Activated CD4-positive, CD25-positive, alpha-beta regulatory T cell treated with anti-CD3 and anti-CD28 coated beads, Interleukin-2, amount 50 U/mL, for 16 hours (primary cell): ENCODE measurements at regions not wholly inside any gene's neighbourhood (a gene's known extent, or its start where the extent isn't known, plus 50 kb on each side); places are given as distances from the start of the nearest gene placed in this dataset.

Experiments used
- DNase-seq: peaks from one replicate; pipeline ENCODE4 v3.0.0-alpha.2; 2020; ENCODE audit warnings: low read depth, low spot score

DNA sequence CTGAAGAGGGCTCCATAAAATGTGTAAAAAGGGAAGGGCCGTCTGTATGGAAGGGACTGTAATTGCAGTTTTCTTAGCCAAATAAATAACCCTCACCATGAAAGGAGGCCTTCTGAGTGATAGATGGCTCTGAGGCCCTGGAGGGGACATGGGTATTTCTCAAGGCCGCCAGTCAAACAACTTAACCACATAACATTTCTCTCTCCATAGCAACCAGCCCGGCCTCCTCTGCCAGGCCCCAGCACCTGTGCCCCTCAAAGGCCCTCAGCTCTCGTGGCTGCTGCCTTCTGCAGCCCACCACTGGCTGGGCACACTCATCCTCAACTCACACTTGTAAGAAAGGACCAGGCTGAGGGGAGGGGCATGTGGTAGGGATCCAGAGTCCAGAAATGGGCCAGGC is 57.0 kb upstream of the GJB5 start:
- DNase-seq, result no peak

DNA sequence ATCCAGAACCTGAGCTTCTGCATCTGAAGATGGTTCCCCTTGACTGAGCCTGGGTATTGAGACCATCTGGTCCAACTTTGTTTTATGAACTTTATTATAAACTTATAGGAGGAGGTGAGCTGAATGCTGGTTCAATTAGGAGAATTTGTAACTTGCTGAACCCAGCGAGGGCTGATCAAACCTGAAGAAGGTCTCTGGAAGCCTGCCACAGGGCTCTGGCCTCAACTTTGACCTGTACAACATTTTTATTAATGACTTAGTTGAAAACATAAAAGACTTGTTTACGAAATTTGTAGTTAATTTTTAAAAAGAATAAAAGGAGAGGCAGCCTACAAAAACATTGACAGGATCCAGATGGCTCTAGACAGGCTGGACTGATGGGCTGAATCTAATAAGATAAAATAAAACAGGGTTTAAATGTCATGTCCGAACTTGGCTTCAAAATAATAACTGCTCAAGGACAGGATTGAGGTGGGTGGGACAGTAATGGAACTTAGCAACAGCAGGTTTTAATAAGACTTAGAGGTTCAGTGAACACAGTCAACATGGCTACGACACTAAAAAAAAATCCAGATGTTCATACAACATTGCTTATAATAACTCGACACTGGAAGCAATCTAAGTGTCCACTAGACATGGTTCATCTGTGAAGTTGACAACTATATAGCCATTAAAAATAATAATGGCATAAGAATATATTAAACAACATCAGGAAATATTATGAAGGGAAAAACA is 53.4 kb upstream of the GJB5 start:
- DNase-seq, result no peak
